ENCODE measurements at regions not wholly inside any gene's neighbourhood (a gene's known extent, or its start where the extent isn't known, plus 50 kb on each side); places are given as distances from the start of the nearest gene placed in this dataset.
"Not testable (repeated sequence)": the region's sequence is repeated elsewhere in the genome, so short reads cannot be mapped to it uniquely, and the experiment has no call there.

DNA sequence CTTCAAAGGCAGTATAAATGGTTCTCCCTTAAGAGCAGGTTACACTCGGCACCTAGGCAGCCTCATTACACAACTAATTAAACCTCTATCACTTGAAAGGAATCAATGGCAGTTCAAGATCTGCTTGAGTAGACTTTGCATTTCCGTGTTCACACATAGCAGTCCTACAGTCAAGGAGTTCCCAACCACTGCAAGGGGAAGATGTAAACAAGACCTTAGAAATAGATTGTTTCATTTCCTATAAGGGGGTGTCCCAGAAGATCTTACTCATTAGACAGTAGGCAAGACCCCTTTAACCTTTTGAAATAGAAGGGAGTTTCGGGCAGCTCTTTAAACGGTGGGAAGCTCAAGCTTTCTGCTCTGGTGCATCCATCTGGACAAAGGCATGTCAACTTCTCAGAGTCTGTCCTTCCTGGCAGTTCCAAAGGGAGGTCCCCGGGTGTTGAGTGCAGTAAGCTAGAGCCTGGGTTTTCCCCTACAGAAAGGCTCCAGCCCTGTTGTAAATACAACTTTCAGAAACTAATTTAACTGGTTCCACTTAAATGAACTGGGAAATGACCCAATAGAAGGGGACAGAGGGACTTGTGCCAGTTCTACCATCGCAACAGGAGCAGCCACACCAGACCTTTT lies 150.8 kb downstream of the RBMX2 start:
- DNase-seq = no peak

DNA sequence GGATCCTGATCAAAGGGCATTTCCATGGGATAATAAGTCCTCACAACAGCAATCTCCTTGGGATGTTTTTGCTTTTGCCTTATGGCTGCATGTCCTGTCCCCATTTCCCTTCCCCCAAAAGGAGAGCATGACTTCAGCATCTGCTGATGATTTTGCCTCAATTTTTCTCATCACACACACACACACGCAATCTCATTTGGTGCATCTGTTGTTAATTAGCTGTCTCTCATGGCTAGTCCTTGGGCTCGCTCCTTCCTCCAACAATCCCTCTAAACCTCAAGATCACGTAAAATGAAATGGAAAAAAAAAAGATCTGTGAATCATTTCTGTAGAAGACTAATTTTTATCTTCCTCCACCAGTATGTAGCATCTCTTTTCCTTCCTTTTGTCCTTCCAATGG lies 153.6 kb downstream of the RBMX2 start:
- no peak for DNase-seq

DNA sequence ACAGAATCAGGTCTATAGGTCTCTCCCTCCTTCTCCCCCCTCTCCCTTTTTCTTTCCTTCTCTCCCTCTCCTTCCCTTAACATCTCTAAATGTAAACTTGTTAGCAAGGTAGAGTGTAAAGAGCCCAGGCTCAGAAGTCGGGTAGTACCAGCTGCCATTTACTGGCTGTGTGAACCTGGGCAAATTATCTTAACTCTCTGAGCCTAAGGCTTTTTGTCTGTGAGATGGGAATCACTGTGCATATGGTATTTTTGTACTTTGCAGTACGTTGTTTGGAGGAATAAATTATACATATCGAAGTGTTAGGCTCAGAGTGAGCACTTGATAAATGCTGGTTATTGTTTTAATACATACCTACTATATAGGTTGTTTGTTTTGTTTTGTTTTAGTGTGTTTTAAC lies 154.0 kb downstream of the RBMX2 start:
- no peak for DNase-seq

DNA sequence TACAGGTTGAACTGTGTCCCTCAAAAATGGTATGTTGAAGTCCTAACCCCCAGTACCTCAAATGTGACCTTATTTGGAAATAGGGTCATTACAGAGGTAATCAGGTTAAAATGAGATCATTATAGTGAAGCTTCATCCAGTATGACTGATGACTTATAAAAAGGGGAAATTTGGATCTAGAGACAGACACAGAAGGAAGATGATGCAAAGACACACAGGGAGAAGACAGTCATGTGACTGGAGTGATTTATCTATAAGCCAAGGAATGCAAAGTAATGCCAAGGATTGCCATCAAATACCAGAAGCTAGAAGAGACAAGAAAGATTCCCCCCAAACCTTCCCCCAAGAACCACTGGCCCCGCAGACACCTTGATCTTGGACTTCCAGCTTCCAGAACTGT lies 155.2 kb downstream of the RBMX2 start:
- no peak for DNase-seq

DNA sequence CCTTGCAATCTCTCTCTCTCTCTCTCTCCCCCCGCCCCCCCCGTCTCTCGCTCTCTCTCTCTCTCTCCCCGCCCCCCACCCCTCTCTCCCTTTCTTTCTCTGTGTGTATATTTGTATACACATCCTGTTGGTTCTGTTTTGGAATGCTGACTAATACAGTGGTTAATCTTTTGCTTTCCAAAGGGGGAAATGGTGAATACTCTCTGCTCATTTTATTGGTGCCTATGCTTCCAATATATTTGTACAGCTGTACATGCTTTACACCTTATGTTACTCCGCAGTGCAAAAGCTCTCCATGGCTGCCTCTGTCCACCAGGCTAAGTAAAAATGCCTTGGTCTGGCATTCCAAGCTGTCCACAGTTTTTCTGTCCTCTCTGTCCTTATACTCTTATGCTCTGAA lies 158.8 kb downstream of the RBMX2 start:
- DNase-seq = no peak

DNA sequence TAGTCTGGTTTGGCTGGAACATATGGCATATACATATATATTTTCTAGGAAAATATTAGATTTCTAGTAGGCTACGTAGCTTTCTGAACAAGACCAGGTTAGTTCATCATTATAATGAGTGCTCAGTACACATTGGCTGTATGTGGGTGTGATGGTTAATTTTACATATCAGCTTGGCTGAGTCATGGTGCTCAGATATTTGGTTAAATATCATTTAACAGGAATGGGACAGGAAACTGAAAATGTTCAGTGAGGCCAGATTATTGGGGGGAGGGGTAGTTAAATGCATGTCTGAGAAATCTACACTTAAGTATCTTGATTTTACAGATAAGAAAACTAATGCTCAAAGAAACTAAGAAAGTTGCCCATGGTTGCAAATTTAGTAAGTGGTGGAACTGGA lies 160.1 kb downstream of the RBMX2 start:
- no peak for DNase-seq

DNA sequence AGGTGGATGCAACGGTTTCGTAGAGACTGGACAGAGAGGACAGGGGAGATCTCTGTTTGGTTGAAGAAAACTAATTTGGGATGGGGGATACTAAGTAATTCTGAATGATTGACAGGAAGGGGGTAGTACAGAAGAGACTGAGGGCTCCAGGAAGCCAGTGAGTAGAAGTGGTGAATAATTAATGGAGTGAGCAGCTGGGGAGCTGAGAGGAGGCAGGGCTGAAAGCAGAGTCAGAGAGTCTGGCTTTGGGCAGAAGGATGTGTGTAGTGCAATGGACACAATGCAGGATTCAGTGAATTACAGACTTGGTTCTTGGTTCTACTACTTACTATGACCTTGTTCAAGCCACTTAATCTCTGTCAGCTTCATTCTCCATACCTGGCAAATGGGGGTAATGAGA lies 161.7 kb downstream of the RBMX2 start:
- DNase-seq = no peak

DNA sequence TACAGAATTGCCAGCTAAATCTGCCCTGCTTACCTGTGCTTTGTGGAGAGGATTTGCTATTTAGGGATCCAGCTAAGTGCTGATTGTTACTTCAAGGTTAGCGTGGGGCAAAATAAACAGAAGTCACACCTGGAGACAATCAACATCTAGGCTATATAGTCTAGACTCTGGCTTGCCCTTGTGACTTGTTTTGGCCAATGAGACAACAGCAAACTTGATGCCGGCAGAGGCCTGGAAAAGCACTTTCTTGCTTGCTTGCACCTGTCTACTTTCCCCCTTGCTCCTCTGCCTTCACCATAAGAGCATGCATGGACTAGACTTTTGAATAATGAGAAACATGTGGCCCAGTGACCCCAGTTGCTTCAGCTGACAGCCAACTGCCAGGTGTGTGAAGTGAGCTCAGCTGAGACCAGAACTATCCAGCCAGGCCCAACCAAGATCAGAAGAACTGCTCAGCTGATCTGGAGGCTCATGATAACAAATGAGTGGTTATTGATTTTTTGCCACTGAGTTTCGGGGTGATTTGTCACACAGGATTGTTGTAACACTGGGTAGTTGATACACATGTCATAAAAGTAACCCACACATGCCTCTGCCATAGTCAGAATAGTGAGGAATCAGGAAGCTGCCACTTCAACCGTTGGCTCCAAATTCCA lies 164.4 kb downstream of the RBMX2 start:
- no peak for DNase-seq

DNA sequence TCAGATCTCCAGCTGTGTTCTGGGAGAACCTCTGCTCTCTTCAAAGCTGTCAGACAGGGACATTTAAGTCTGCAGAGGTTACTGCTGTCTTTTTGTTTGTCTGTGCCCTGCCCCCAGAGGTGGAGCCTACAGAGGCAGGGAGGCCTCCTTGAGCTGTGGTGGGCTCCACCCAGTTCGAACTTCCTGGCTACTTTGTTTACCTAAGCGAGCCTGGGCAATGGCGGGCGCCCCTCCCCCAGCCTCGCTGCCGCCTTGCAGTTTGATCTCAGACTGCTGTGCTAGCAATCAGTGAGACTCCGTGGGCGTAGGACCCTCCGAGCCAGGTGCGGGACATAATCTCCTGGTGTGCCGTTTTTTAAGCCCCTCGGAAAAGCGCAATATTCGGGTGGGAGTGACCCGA lies 171.2 kb downstream of the RBMX2 start:
- DNase-seq = not testable (repeated sequence)

Data from retina (tissue), 1 donor.